ENCODE measurements at regions not wholly inside any gene's neighbourhood (a gene's known extent, or its start where the extent isn't known, plus 50 kb on each side); places are given as distances from the start of the nearest gene placed in this dataset.

- Histone ChIP-seq H3K9me2 (no peaks in the 10 kb centered on the region), H2AFZ (ENCODE audit: low read depth) (no peak overlapping the region), H3K9ac (no peak overlapping the region), H3K79me2 (ENCODE audit: insufficient read depth) (no peaks in the 10 kb centered on the region), H3F3A (replicated peaks; ENCODE audit: insufficient read depth) (no peaks in the 10 kb centered on the region), H3K27ac (ENCODE audit: low read depth in 2 of 2, low read length in 1 of 2) (no peak overlapping the region), H3K9me3 (no peaks in the 10 kb centered on the region), H3K4me3 (ENCODE audit: low read depth in 2 of 2, low read length in 1 of 2) (no peak overlapping the region), H3K4me2 (no peak overlapping the region), H3K4me1 (ENCODE audit: control insufficient read depth in 1 of 2, insufficient read depth in 2 of 2, low read depth in 1 of 2, low read length in 1 of 2) (no peaks in the 10 kb centered on the region; a peak in 1 of 4 replicates), H3K27me3 (ENCODE audit: insufficient read depth) (no peaks in the 10 kb centered on the region; the same call in 1 of the 2 replicates), H3K36me3 (replicated peaks in 1 of 2; ENCODE audit: control insufficient read depth in 1 of 2, insufficient read depth in 2 of 2, low read length in 1 of 2) (no peaks in the 10 kb centered on the region), H4K20me1 (ENCODE audit: insufficient read depth) (no peaks in the 10 kb centered on the region)
- CTCF ChIA-PET: interaction anchor here (5.1 kb wide), 1 partner anchor 516 kb away, joined by 98 read pairs; no protein-coding TSS in a partner anchor
- TF ChIP-seq JUND (IDR thresholded peaks at IDR 0.05): no peak
- TF ChIP-seq TCF12 (IDR thresholded peaks at IDR 0.05): no peak
- no peak for TF ChIP-seq CTCF (IDR thresholded peaks at IDR 0.05)
- TF ChIP-seq RCOR1 (IDR thresholded peaks at IDR 0.05; ENCODE audit: low read length): no peak
- TF ChIP-seq EP300 (IDR thresholded peaks at IDR 0.05; ENCODE audit: borderline replicate concordance in 1 of 2, low read depth in 1 of 2, low read length in 1 of 2): no peak
- TF ChIP-seq USF1 (IDR thresholded peaks at IDR 0.05; ENCODE audit: borderline replicate concordance, low read depth): no peak
- TF ChIP-seq REST (IDR thresholded peaks at IDR 0.05; ENCODE audit: low read depth, low read length): no peak
- TF ChIP-seq ZBTB33 (IDR thresholded peaks at IDR 0.05; ENCODE audit: borderline replicate concordance, low read depth): no peak
- TF ChIP-seq GATA2 (CRISPR knock-in tag; IDR thresholded peaks at IDR 0.05): no peak
- TF ChIP-seq POLR2AphosphoS5 (IDR thresholded peaks at IDR 0.05; ENCODE audit: low read depth, low read length): no peak
- no peak for TF ChIP-seq ELF1 (IDR thresholded peaks at IDR 0.05)
- TF ChIP-seq RFX5 (IDR thresholded peaks at IDR 0.05; ENCODE audit: low read length): no peak
- no peak for TF ChIP-seq MXI1 (IDR thresholded peaks at IDR 0.05; ENCODE audit: low read depth, low read length)
- TF ChIP-seq PBX3 (IDR thresholded peaks at IDR 0.05): no peak
- no peak for TF ChIP-seq CHD2 (IDR thresholded peaks at IDR 0.05; ENCODE audit: low read length, partially characterized antibody)
- no peak for DNase-seq
- POLR2A ChIA-PET: no interaction called here
- WGBS (ENCODE audit: low lambda C conversion rate): 33% methylated on average over 3 of the region's 3 CpGs
These were observed 401.1 kb upstream of the TRPC7 start for GRCh38 chr5:136766456-136766855.

Measured in SK-N-SH (cell line).